WERI-Rb-1 (cell line): ENCODE measurements at regions not wholly inside any gene's neighbourhood (a gene's known extent, or its start where the extent isn't known, plus 50 kb on each side); places are given as distances from the start of the nearest gene placed in this dataset.

Experiments used
- DNase-seq: peaks from one replicate; pipeline ENCODE4 v3.0.0-alpha.2; 2020
- H3K27ac ChIP-seq: fragments of 250-450 bp; sonication (Bioruptor Pico); 2 replicates; pipeline ENCODE4 v1.5.1; 2020; ENCODE audit warnings: mild to moderate bottlenecking, moderate library complexity
- H3K27me3 ChIP-seq: fragments of 250-450 bp; sonication (Bioruptor Pico); 2 replicates; pipeline ENCODE4 v1.5.1; 2021; ENCODE audit warnings: mild to moderate bottlenecking, low read depth, moderate library complexity; ENCODE audit not compliant: insufficient read depth, severe bottlenecking
- H3K36me3 ChIP-seq: fragments of 250-450 bp; sonication (Bioruptor Pico); 2 replicates; pipeline ENCODE4 v1.5.1; 2020; ENCODE audit warnings: mild to moderate bottlenecking, moderate library complexity
- H3K4me3 ChIP-seq: 2 replicates; pipeline ENCODE4 v1.5.1; 2011; ENCODE audit warnings: low read depth, mild to moderate bottlenecking, control low read depth, low read length
- H3K9me3 ChIP-seq: fragments of 250-450 bp; sonication (Bioruptor Pico); 2 replicates; pipeline ENCODE4 v1.5.1; 2021; ENCODE audit warnings: mild to moderate bottlenecking, moderate library complexity; ENCODE audit not compliant: severe bottlenecking
- TF ChIP-seq, protein P1 (sequence below): IDR thresholded peaks from 2 replicates; pipeline ENCODE4 v1.5.1; 2011; ENCODE audit warnings: low read depth, mild to moderate bottlenecking, control low read depth, inconsistent platforms, low read length

DNA sequence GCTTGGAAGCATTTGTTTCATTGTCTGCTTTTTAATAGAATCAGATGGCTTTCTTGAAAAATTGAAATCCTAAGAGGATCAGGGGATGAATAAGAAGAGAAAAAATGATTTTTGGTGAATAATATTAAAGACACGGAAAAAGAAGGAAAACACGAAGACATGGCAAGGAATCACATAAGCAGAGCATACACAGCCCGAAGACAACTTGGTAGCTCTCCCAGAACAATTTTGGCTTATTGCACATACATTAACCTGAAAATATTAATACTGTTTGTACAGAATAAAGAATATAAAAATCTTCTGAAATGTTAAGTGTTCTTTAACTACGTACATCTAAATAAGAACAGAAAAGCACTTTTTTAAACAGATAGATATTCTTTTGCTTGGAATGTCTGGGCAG, 150.0 kb downstream of the SHOX2 start:
- no peaks in the 10 kb centered on the region for H3K27me3 ChIP-seq
- DNase-seq, result no peak
- H3K27ac ChIP-seq, result no peak overlapping the region
- no peak overlapping the region for H3K4me3 ChIP-seq
- TF ChIP-seq, protein P1, sequence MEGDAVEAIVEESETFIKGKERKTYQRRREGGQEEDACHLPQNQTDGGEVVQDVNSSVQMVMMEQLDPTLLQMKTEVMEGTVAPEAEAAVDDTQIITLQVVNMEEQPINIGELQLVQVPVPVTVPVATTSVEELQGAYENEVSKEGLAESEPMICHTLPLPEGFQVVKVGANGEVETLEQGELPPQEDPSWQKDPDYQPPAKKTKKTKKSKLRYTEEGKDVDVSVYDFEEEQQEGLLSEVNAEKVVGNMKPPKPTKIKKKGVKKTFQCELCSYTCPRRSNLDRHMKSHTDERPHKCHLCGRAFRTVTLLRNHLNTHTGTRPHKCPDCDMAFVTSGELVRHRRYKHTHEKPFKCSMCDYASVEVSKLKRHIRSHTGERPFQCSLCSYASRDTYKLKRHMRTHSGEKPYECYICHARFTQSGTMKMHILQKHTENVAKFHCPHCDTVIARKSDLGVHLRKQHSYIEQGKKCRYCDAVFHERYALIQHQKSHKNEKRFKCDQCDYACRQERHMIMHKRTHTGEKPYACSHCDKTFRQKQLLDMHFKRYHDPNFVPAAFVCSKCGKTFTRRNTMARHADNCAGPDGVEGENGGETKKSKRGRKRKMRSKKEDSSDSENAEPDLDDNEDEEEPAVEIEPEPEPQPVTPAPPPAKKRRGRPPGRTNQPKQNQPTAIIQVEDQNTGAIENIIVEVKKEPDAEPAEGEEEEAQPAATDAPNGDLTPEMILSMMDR, result no peak
- H3K36me3 ChIP-seq, result no peaks in the 10 kb centered on the region
- H3K9me3 ChIP-seq, result peaks cover 3% of the 10 kb centered on the region

DNA sequence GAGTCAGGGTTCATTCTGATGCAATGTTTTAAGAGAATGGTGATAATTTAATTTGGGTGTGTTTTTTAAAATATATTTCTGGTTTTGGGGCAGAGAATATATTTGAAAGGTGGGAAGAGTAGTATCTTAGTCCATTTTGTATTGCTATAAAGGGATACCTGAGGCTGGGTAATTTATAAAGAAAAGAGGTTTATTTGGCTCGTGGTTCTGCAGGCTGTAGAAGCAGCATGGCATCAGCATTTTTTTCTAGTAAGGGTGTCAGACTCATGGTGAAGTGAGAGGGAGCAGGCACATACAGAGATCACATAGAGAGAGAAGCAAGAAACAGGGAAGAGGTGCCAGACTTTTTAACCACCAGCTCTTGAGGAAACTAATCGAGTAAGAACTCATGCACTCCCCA, 152.7 kb downstream of the SHOX2 start:
- no peak overlapping the region for H3K4me3 ChIP-seq
- TF ChIP-seq, protein P1, result no peak
- no peaks in the 10 kb centered on the region for H3K36me3 ChIP-seq

DNA sequence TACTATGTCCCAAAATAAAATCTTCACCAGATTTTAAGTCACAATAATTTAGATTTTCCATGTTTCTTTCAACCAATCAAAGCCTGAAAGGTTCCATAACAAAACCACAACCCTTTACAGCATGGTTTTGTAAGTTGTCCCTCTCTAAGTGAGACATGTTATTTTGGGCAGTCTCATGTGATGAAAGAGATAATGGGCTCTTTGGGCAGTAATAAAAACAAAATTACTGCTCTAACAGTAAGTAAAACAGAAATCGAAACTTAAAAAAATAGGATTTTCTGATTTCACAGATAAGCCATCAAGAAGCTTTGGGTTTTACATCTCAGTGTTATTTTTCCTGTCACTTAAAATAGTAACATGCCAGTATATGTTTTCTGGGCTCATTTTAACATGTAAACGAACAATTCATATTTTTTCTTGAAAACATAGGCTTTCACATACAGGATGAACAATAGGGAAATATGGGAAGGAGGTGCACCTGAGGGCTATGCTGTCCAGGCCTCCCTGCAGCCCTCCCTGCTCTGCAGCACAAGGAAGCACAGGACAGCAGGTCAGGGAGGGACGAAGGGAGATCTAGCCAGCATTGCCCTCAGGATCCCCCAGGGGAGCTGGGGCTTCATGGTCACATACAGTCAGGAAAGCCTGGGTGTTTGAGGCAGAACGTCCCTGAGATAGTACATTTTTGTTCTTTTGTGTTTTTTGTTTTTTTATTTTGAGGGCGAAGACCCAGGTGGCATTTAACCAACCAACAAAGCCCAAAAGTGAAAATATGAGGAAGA, 157.4 kb downstream of the SHOX2 start:
- H3K27me3 ChIP-seq, result no peaks in the 10 kb centered on the region
- H3K36me3 ChIP-seq, result no peaks in the 10 kb centered on the region
- no peaks in the 10 kb centered on the region for H3K9me3 ChIP-seq
- no peak overlapping the region for H3K4me3 ChIP-seq
- no peak overlapping the region for H3K27ac ChIP-seq
- DNase-seq, result peak; percentile 24
- TF ChIP-seq, protein P1, result 0 out of 2 replicates have a peak, but pooled peaks have one; percentile 8

More for the DNA sequence above, 152.7 kb downstream of the SHOX2 start:
- Histone ChIP-seq H3K9me3 (peaks cover 3% of the 10 kb centered on the region), H3K27ac (no peak overlapping the region), H3K27me3 (no peaks in the 10 kb centered on the region)
- no peak for DNase-seq

DNA sequence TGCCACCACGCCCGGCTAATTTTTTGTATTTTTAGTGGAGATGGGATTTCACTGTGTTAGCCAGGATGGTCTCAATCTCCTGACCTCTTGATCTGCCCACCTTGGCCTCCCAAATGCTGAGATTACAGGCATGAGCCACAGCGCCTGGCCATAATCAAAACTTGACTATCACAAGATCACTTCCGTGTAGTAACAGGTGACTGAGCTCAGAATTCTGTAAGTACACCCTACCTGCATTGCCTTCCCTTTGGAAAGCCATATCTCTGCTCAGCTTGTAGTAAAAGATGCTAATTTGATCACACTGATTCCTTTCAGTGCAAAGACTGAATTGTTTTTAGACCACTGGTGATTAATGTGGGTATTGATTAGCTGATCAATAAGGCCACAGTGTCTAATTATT, 167.1 kb downstream of the SHOX2 start:
- Histone ChIP-seq H3K27me3 (no peaks in the 10 kb centered on the region), H3K27ac (no peak overlapping the region), H3K36me3 (no peaks in the 10 kb centered on the region), H3K9me3 (no peaks in the 10 kb centered on the region), H3K4me3 (no peak overlapping the region)
- TF ChIP-seq, protein P1, result no peak
- DNase-seq, result no peak

DNA sequence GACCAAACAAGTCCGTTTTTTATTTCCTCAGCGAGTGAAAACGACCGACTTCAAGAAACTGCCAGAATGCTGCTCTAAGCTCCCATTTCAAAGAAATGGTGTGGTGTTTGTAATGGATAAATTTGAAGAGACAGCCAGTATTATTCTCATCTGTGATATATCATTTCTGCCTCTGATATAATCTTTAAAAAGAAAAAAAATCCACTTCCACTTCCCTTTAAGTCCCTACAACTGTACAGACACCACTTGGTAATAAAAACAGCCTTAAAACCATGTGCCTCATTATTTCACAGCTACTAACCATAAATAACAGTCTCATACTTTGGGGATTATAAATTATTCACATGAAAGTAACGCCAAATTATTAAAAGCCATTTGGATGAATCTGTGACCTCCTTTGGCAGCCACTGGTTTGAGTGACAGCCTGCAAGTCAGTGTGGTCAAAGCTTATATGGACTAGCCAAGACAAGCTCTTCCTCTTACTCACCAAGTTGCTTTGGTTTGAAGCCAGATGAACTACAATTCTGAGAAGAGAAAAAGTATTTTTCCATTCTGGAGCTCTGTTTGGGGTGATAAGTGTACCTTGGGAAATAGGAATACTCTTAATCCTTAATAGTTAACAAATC, 168.0 kb downstream of the SHOX2 start:
- Histone ChIP-seq H3K27me3 (no peaks in the 10 kb centered on the region), H3K9me3 (no peaks in the 10 kb centered on the region), H3K4me3 (no peak overlapping the region), H3K27ac (no peak overlapping the region), H3K36me3 (no peaks in the 10 kb centered on the region)
- DNase-seq, result no peak
- TF ChIP-seq, protein P1, result no peak

DNA sequence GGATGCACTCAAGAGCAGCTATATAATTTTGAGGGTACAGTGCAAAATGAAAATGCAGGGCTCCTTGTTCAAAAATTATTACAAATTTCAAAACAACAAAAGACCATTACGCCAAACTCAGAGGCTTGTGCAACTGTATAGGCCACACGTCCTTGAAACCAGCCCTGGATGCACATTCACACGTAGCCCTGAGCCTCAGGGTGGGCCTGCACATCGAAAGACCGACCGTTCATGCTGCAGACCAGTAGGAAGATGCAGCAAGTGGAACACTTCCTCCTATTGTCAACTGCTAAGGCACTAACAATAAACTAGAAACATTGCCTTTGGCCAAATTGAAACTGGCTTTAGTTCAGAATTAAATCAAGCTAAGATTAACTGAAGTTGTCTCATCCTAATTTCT, 174.7 kb downstream of the SHOX2 start:
- no peak overlapping the region for H3K27ac ChIP-seq
- H3K36me3 ChIP-seq, result no peaks in the 10 kb centered on the region
- no peak overlapping the region for H3K4me3 ChIP-seq
- no peak for DNase-seq
- TF ChIP-seq, protein P1, result no peak
- no peaks in the 10 kb centered on the region for H3K9me3 ChIP-seq
- no peaks in the 10 kb centered on the region for H3K27me3 ChIP-seq
